Cardiac septum (tissue), 1 donor: ENCODE measurements at regions not wholly inside any gene's neighbourhood (a gene's known extent, or its start where the extent isn't known, plus 50 kb on each side); places are given as distances from the start of the nearest gene placed in this dataset.

ENCODE experiments used
- DNase-seq: peaks from one replicate; pipeline ENCODE4 v3.0.0-alpha.2; 2020; ENCODE audit warnings: low spot score
- intact Hi-C: fragments of 100-400 bp; cut with DNase I; formaldehyde crosslinking; loops from one replicate; pipeline ENCODE4 v1.14.0; 2022
- donor health status: DM: no; HTN: no; CAD: no.

GRCh38 chr5:69042915-69043654, 50.7 kb upstream of the SLC30A5 start:
- DNase-seq, result no peak
- intact Hi-C loops, result loop anchor here (2.0 kb wide), 2 partner anchors 50 to 290 kb away; partner anchors contain the start of gene CCDC125

GRCh38 chr5:69043655-69043996, 50.2 kb upstream of the SLC30A5 start:
- intact Hi-C loops, result loop anchor here (2.0 kb wide), 2 partner anchors 49 to 289 kb away; partner anchors contain the start of gene CCDC125
- no peak for DNase-seq
